ENCODE measurements at regions not wholly inside any gene's neighbourhood (a gene's known extent, or its start where the extent isn't known, plus 50 kb on each side); places are given as distances from the start of the nearest gene placed in this dataset.
A peak's percentile ranks its signal among the peaks of the same experiment; 100 is the strongest.

GRCh38 chr9:87805259-87805658 lies 77.4 kb upstream of the SPATA31E1 start:
- Histone ChIP-seq H3K9me3 (replicated peaks) (peaks cover 9% of the 10 kb centered on the region), H3K36me3 (no peaks in the 10 kb centered on the region), H3K4me1 (no peaks in the 10 kb centered on the region), H3K27ac (replicated peaks) (no peak overlapping the region), H3K27me3 (ENCODE audit: low read depth) (peaks cover 73% of the 10 kb centered on the region), H3K4me3 (no peak overlapping the region)
- TF ChIP-seq, protein P1, sequence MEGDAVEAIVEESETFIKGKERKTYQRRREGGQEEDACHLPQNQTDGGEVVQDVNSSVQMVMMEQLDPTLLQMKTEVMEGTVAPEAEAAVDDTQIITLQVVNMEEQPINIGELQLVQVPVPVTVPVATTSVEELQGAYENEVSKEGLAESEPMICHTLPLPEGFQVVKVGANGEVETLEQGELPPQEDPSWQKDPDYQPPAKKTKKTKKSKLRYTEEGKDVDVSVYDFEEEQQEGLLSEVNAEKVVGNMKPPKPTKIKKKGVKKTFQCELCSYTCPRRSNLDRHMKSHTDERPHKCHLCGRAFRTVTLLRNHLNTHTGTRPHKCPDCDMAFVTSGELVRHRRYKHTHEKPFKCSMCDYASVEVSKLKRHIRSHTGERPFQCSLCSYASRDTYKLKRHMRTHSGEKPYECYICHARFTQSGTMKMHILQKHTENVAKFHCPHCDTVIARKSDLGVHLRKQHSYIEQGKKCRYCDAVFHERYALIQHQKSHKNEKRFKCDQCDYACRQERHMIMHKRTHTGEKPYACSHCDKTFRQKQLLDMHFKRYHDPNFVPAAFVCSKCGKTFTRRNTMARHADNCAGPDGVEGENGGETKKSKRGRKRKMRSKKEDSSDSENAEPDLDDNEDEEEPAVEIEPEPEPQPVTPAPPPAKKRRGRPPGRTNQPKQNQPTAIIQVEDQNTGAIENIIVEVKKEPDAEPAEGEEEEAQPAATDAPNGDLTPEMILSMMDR (IDR thresholded peaks at IDR 0.05; ENCODE audit: borderline replicate concordance), result no peak
- DNase-seq, result no peak
- intact Hi-C loops (cut with micrococcal nuclease), result no loop called here

DNA sequence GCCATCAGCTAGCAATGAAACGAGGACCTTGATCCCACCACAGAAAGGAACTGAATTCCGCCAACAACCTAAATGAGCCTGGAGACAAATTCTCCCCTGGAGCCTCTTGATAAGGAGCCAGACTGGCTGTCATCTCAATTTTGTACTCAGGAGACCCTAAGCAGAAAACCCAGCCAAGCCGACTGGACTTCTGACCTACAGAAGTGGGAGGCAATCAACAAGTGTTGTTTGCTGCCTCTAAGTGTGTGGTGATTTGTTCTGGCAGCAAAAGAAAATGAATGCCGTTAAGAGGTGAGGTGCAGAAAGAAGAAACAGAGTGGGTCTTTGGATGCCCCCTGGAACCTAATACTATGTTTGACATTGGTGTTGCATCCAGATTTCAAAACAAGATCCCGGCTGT lies 72.7 kb upstream of the SPATA31E1 start:
- Histone ChIP-seq H3K9me3 (replicated peaks) (peaks cover 9% of the 10 kb centered on the region), H3K4me1 (no peaks in the 10 kb centered on the region), H3K27ac (replicated peaks) (no peak overlapping the region), H3K36me3 (no peaks in the 10 kb centered on the region), H3K4me3 (no peak overlapping the region), H3K27me3 (ENCODE audit: low read depth) (peaks cover 66% of the 10 kb centered on the region)
- TF ChIP-seq, protein P1 (IDR thresholded peaks at IDR 0.05; ENCODE audit: borderline replicate concordance), result no peak
- DNase-seq, result no peak
- intact Hi-C loops (cut with micrococcal nuclease), result no loop called here

GRCh38 chr9:87810679-87811178 lies 71.9 kb upstream of the SPATA31E1 start:
- Histone ChIP-seq H3K4me1 (peaks cover 1% of the 10 kb centered on the region), H3K9me3 (replicated peaks) (peaks cover 9% of the 10 kb centered on the region), H3K4me3 (no peak overlapping the region), H3K36me3 (no peaks in the 10 kb centered on the region), H3K27ac (replicated peaks) (no peak overlapping the region), H3K27me3 (ENCODE audit: low read depth) (peaks cover 59% of the 10 kb centered on the region)
- TF ChIP-seq, protein P1 (IDR thresholded peaks at IDR 0.05; ENCODE audit: borderline replicate concordance), result no peak
- intact Hi-C loops (cut with micrococcal nuclease), result no loop called here
- no peak for DNase-seq

DNA sequence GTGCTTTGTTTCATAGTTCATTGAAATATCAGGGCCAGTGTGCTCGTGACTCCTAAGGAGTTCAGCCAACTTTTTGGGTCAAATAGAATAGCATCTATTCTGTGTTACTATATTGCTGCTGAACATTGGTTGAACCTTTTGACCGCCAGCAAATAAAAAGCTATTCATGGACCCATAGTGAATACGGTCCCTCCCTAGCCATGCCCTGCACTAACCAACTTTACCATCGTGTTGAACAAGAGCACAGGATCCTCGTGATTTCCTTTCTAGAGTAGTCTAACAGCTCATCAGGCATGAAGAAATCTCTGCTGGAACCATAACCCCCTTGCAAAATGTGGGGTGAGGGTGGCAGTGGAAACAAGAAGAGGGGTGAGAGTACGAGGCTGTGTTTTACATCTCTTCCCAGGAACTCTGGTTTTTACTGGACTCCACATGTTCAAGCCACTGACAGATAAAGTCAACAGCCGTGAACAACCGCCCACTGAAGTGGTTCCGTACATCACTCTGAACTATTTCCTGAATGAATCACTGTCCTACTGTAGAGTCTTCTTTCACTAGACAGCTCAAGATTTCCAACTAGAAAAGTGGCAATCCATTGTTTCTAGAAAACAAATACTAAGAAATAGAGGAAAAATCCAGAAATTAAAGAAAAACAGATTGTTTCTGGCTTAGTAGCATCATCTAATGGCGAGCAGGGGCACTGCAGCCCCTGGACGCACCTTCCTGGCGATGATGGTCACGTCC lies 70.1 kb upstream of the SPATA31E1 start:
- intact Hi-C loops (cut with micrococcal nuclease), result loop anchor here (2.0 kb wide), 1 partner anchor 128 kb away; no protein-coding TSS in a partner anchor

DNA sequence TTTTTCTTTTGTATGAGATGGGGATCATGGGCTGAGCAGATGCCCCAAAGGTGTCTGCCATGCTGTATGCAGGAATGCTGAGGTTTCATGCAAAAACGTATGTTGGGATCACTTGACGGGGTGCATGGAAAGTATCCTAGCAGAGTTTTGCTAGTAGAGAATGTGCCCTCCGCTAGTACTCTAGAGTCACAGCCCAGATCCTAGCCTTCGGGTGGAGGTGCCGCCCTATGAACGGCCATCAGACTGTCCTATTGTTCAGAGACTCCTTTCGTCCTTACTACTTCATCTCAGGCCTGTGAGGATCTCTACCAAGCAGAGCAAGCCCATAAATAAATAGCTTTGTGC lies 69.6 kb upstream of the SPATA31E1 start:
- intact Hi-C loops (cut with micrococcal nuclease), result loop anchor here (2.0 kb wide), 1 partner anchor 128 kb away; no protein-coding TSS in a partner anchor
- no peak for DNase-seq
- peaks cover 36% of the 10 kb centered on the region for H3K27me3 ChIP-seq (ENCODE audit: low read depth)
- H3K4me3 ChIP-seq, result no peak overlapping the region
- no peak overlapping the region for H3K27ac ChIP-seq (replicated peaks)
- TF ChIP-seq, protein P1 (IDR thresholded peaks at IDR 0.05; ENCODE audit: borderline replicate concordance), result no peak
- peaks cover 8% of the 10 kb centered on the region for H3K4me1 ChIP-seq
- H3K9me3 ChIP-seq (replicated peaks), result peaks cover 6% of the 10 kb centered on the region
- H3K36me3 ChIP-seq, result no peaks in the 10 kb centered on the region

More for the DNA sequence above, 70.1 kb upstream of the SPATA31E1 start:
- H3K27me3 ChIP-seq (ENCODE audit: low read depth), result peaks cover 41% of the 10 kb centered on the region
- no peak overlapping the region for H3K27ac ChIP-seq (replicated peaks)
- DNase-seq, result no peak
- H3K9me3 ChIP-seq (replicated peaks), result peaks cover 9% of the 10 kb centered on the region
- TF ChIP-seq, protein P1 (IDR thresholded peaks at IDR 0.05; ENCODE audit: borderline replicate concordance), result peak; percentile 96
- H3K4me3 ChIP-seq, result no peak overlapping the region
- no peaks in the 10 kb centered on the region for H3K36me3 ChIP-seq
- peaks cover 8% of the 10 kb centered on the region for H3K4me1 ChIP-seq

Measured in left ventricle myocardium inferior (tissue), 1 donor.